HG03565 (cell line): ENCODE measurements at regions not wholly inside any gene's neighbourhood (a gene's known extent, or its start where the extent isn't known, plus 50 kb on each side); places are given as distances from the start of the nearest gene placed in this dataset.
"Not testable (repeated sequence)": the region's sequence is repeated elsewhere in the genome, so short reads cannot be mapped to it uniquely, and the experiment has no call there.

Experiments
- ATAC-seq: cut with Tn5 transposase; IDR thresholded peaks from one replicate; pipeline ENCODE4 v1.9.1; 2021; ENCODE audit warnings: mild to moderate bottlenecking, moderate library complexity; ENCODE audit not compliant: unreplicated experiment

DNA sequence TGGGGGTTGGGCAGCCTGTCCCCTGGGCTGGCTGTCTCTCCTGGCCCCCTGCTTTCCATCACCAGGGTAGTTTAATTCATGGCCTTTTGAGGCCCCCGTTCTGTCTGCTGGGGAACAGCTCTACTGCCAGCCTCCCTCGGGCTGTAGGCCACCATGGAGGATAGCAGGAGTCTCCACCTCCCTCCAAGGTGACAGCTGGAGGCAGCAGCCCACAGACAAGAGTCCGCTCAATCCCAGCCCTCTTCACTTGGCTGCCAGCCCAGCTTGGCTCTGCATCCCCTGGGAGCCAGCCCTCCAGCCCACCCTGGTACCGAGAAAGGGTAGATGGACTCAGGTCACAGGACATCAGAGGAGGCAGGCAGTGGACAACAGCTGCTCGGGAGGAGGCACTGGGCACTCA lies 194.6 kb upstream of the SDK2 start:
- ATAC-seq: no peak

- no peak for ATAC-seq
These were observed 196.6 kb upstream of the SDK2 start for GRCh38 chr17:73840829-73841228.

GRCh38 chr17:73841431-73842060 lies 197.3 kb upstream of the SDK2 start:
- no peak for ATAC-seq

DNA sequence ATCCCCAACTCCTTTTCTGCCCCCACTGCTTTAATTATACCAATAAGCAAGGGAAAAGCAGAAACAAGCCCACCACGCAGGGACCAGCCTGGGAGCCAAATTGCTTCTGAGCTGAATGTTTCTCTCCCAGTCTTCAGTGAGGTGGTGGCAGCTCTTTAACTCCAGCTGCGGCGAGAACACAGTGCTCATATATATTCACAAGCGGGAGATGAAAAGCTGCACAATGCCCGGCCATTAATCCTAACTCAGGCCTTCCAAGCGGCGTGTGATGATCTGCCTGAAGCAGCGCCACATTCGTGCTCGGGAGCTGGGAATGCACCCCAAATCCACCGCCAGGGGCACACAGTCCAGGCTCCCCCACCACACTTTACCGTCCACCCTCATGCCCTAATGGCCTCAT lies 203.7 kb upstream of the SDK2 start:
- ATAC-seq: no peak

- ATAC-seq: no peak
These were observed 206.2 kb upstream of the SDK2 start for GRCh38 chr17:73850426-73850825.

- ATAC-seq: no peak
These were observed 206.8 kb upstream of the SDK2 start for GRCh38 chr17:73851091-73851490.

DNA sequence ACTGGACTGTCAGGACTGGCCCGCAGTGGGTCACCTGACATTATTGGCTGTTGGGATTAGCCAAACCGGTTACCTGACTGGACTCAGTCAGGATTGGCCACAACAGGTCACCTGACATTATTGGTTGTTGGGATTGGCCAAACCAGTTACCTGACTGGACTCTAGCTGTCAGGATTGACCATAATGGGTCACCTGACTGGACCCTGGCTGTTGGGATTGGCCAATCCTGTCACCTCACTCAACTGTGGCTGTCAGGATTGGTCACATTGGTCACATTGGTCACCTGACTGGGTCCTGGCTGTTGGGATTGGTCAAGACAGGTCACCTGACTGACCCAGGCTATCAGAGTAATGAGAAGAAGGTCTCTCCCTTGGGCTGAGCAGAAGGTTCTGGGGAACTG lies 207.7 kb upstream of the SDK2 start:
- no peak for ATAC-seq

DNA sequence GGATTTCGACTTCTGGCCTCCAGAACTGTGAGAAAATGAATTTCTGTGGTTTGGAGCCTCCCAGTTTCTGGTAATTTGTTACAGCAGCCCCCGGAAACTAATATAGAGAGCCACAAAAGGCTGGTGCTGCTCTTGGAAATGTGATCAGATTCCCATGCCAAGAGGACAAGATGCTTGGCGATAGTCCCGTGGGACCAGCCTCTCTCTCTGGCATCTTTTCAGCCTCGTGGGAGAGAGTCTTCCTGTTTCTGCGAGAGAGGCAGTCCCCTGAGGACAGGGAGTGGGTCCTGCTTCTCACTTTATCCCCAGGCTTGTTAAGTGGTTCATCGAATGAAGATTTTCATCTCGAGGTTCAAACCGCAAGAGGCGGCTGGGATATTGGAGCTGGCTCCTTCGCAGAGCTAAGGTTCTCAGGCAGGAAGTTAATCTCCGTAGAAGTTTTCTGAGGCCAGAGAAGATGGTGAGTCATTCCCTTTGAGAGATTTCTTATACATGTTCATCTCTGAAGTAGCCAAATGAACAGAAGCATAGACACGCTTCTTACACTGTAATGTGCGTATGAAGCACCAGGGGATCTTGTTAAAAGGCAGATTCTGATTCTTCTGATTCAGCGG lies 211.6 kb upstream of the SDK2 start:
- no peak for ATAC-seq

- no peak for ATAC-seq
These were observed 212.3 kb upstream of the SDK2 start for GRCh38 chr17:73856556-73856955.

GRCh38 chr17:73859439-73860008 lies 215.3 kb upstream of the SDK2 start:
- not testable (repeated sequence) for ATAC-seq

- ATAC-seq: no peak
These were observed 217.3 kb upstream of the SDK2 start for GRCh38 chr17:73861543-73861942.

DNA sequence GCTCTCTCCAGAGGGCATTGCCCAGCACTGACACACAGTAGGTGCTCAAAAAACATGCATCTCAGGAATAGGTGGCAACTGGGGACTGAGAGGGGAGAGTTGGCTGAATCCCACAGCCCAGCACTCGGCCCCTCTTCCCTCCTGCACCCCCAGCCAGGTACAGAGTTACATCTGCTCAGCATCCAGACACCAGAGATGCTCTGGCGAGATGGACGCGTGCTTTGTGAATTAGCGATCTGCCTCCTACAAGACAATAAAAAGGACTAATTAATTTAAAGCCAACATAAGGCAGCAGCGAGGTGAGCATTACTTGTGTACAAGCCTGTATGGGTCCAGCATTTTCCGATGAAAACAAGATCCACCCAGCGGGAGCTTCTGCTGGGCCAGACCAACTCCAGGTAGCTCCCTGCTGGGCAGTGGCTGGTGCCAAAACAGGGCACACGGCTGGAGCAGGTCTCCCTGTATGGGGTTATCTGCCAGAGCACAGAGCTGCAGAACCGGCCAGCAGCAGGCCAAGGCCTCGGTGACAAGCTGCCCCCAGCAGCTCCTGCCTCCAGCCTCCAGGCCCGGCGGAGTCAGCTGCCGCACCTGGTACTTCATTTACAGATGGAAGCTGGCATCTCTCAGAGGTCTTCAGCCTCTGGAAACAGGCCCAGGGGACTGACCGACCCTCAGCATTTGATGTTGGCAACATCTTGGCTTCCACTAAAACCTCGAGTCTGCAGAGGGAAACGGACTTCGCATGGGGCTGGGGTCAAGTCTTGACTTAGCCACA lies 219.7 kb upstream of the SDK2 start:
- no peak for ATAC-seq

- ATAC-seq: no peak
These were observed 221.6 kb upstream of the SDK2 start for GRCh38 chr17:73865831-73866230.

DNA sequence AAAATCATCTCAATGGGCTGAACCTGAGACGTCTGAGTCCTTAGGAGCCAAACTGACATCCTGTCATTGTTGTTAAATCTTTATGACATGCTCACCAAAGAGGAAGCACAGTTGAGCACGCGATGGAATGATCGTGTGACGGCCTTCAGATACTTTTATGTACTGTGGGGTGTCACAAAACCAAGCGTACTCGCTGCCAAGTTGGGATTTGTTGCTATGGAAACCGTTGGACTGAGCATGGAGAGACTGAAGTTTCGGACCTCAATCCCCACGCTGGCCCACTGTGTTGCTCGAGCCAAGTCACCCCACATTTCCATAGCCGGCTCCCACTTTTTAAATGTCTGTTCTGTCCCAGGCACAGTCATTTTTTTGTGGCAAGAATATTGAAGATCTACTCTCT lies 222.8 kb upstream of the SDK2 start:
- ATAC-seq: no peak

DNA sequence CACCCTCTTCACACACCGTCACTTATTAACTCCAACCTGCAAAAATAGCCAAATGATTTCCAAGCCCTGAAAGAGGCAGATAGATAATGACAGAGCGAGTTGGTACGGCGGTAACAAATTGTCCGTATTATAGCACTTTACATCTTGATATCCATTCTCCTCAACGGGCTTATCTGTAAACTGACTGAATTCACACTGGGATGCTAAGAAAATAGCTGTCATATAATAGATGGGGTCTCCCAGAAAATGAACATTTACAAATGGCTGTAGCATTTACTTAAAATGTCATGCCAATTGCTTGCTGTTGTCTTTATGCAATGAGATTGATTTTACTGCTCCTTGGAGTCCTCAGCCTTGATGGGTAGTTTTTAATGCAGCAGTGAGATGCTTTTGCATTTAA lies 225.8 kb upstream of the SDK2 start:
- ATAC-seq: no peak

GRCh38 chr17:73870473-73870872 lies 226.2 kb upstream of the SDK2 start:
- no peak for ATAC-seq

DNA sequence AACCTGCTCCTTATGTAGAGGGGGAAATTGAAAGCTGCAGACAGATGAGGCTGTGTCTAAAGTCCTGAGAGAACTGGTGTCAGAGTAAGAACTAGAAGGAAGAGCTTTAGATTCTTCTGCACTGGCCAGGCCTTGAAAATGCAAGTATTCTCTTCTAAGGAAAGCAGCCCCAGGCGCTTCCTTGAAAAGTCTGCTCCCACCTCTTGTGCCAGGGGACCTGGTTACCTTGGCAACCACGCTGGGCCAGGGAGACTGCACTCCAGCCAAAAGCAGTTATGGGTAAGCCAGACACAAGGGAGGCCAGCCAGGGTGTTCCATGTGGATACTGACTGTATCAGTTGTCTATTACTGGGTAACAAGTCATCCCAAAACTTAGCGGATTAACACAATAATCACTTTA lies 228.6 kb upstream of the SDK2 start:
- ATAC-seq: no peak

DNA sequence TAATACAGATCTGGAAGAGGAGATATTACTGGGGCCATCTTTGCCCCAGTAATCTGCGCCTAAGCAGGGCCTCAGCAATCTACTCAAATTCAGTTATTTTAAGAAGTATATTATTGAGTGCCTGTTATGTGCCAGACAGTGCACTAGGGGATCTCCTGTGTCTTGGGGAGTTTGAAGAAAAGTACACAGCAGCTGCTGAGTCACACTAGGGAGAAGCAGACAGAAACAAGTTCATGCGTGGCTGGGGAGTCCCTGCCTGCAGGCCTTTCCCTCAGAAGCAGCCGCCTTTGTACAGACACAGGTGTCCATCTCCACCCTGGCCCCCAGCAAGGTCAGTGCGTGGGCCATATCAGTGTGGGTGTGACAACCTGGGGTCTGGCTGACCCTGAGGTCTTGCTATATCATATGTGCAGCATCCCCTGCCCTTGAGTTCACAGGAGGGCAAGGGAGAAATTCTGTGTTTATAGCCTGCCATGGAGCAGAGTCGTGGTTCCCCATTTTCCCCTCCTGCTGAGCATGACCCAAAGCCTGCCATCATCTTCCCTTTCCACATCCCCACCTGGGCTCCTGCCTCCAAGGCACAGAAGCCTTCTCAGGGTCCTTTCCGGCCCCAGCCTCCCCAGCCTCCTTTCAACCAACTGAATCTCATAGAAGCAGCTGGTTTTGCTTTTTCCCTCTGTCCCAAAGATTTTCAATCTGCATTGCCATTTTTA lies 229.9 kb upstream of the SDK2 start:
- peak; percentile 54 for ATAC-seq

DNA sequence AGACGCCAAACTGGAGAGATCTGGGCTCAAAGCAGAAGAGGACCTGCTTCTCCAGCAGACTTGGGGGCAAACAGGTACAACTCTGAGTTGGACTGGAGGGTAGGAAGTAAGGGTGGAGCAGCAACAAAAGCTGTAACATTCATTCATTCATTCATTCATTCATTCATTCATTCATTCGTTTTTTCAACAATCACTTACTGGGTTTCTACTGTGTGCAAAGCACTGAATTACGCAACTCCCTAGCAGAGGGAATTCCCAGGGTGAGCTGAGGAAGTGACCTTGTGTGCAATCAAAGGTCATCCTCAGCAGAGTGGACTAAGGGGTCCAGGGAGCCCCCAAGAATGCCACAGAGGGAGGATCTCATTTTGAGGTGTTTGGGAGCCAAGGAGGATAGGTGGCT lies 231.1 kb upstream of the SDK2 start:
- no peak for ATAC-seq

- ATAC-seq: no peak
These were observed 233.7 kb upstream of the SDK2 start for GRCh38 chr17:73877962-73878361.

DNA sequence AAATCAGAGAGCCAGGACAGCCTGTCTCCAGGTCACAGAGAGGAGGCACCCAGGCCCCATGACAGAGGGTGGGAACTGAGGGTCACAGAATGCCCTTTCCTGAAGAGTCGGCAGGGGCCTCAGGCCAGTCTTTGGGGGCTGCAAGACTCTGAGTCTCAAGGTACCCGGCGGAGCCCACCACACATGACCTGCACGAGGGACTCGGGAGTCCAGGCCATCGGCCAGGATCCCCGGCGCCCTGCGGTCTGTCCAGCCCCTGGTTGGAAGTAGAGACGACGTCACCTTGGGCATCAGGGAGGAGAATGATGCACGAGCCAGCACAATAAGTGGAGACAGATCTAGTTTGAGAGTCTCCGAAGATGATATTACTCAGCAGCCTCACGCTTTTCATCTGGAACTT lies 234.7 kb upstream of the SDK2 start:
- no peak for ATAC-seq
